ENCODE measurements at regions not wholly inside any gene's neighbourhood (a gene's known extent, or its start where the extent isn't known, plus 50 kb on each side); places are given as distances from the start of the nearest gene placed in this dataset.
"Not testable (repeated sequence)": the region's sequence is repeated elsewhere in the genome, so short reads cannot be mapped to it uniquely, and the experiment has no call there.

DNA sequence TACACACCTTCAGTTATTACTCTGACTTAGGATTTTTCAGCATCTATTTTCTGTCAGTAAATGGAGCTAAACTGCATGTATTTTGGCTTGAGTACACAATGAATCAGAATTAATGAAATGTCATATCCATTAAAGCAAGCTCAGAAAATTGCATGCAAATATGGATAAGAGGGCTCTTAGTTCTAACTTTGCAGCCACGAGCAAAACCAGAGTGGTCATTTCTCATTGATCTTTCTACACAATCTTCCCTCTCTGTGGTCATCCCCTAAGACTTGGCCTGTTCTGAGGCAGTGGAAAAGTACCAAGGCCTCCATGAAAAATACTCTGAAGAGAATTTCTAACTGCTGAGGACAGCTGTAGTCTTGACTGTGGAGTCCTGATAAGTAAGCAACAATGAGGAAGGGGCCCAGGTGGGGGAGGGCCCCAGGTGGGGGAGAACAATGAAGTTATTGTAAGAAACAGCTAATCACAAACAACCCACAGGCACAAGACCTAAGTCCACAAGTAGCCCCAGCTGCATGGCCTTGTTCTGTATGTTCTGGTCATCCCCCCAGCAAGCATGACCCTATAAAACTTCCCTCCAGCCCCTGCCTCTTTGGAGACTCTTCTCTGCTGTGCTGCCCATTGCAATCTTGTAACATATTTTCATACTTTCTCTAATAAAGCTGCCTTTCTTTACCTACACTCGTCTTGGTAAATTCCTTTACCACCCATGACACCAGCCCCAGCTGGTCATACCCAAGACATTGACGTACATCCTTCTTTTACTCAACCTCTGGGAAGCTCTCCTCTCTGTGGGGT is 230.3 kb downstream of the TDRD15 start:
- no peak for DNase-seq

GRCh38 chr2:21356086-21356856 is 232.5 kb downstream of the TDRD15 start:
- DNase-seq = no peak

GRCh38 chr2:21356857-21357255 is 233.1 kb downstream of the TDRD15 start:
- DNase-seq = no peak

- no peak for DNase-seq
Measured at GRCh38 chr2:21358976-21359375, 235.2 kb downstream of the TDRD15 start.

DNA sequence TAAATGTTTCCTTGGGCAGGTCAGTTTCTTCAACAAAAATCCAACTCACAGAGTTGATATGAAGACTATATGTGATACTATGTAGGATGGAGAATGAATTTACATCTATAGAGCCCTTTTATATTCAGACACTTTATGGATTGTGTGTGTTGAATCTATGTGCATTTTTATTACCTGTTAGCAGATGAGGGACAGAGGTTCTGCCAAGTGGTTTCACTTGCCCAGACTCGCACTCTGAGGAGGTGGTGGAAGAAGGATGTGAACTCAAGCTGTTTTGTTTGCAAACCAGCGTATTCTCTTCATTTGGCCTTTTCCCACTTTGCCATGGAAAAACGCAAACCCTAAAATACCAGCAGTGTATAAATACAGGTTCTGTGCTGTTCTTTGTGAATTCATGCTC is 237.6 kb downstream of the TDRD15 start:
- DNase-seq = no peak

- DNase-seq = no peak
Measured at GRCh38 chr2:21361957-21362486, 238.3 kb downstream of the TDRD15 start.

- DNase-seq = no peak
Measured at GRCh38 chr2:21363364-21363763, 239.6 kb downstream of the TDRD15 start.

DNA sequence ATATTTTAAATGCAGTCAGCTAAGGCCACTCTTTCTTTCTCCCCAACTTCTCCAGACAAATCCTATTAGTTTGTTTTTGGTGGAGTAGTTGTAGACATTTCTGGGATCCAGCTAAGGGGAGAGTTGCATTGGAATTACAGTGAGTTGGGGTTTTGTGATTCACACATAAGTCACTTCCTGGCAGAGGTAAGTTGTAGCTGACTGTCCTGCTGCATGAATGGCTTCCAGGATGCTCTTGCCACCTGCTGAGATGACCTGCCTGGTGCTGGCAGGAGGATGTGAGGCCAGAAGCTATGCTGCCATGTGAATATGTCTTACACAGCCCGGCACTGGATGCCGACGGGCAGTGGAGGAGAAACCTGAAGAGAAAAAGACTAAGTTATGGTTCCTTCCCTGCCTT is 243.7 kb downstream of the TDRD15 start:
- DNase-seq = no peak

GRCh38 chr2:21369787-21370186 is 246.0 kb downstream of the TDRD15 start:
- DNase-seq = no peak

DNA sequence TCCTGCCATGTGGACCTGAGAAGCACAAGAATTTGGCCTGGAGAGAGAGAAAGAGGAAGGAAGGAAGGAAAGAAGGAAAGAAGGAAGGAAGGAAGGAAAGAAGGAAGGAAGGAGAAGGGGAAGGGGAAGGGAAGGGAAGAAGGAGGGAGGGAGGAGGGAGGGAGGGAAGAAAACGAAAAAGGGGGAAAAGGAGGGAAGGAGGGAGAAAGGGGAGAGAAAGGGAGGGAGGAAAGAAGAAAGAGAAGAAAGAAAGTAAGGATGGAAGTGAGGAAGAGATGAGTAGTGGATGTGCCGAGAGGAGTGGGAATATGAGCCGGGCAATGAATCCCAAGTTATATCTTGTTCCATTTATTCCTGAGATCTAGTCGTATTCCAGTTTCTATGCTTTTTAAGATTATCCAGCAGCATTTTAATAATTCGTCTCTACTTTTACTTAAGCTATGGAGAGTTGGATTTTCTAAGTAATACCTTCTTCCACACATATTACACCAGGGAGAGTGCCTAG is 247.8 kb downstream of the TDRD15 start:
- no peak for DNase-seq

GRCh38 chr2:21372654-21373053 is 248.9 kb downstream of the TDRD15 start:
- DNase-seq = no peak

- DNase-seq = no peak
Measured at GRCh38 chr2:21376864-21377263, 253.1 kb downstream of the TDRD15 start.

GRCh38 chr2:21379140-21379539 is 255.4 kb downstream of the TDRD15 start:
- no peak for DNase-seq

- DNase-seq = not testable (repeated sequence)
Measured at GRCh38 chr2:21379668-21380067, 255.9 kb downstream of the TDRD15 start.

GRCh38 chr2:21381421-21381820 is 257.7 kb downstream of the TDRD15 start:
- DNase-seq = no peak

DNA sequence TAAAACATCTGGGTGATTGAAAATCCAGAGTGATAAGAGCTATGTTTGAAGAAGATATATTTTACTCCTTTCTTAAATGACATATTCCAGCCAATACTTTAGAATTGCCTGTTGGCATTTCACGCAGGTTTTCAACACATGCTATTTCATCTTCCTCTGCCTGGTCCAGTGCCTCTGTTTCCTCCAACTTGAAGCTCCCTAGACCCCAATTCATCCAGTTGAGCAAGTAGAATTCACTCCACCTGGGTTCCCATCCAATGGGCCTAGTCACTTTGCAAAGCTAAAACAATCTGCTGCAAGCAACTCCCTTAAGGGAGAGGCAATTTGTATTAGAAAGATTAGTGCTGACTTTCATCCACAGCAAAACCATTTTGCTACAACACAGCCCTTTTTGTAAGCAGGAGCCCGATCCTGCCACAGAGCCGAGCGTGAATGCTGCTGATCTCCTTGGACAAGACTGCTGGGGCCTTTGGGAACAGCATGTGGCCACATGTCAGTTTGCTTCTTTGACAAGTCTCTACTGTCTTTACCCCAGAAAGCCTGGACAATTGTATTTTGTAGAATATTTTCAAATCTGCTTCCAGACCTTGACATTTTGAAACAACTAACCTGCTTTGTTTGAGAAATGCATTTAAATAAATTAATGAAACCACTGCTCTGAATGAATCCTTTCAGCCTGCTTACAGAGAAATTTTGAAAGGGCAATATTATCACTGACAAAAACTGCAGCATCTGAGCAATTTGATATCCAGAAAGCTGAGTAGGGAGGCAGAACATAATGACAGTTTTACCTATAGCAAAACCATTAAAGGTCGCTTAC is 259.1 kb downstream of the TDRD15 start:
- no peak for DNase-seq

GRCh38 chr2:21386666-21387065 is 262.9 kb downstream of the TDRD15 start:
- DNase-seq = no peak

DNA sequence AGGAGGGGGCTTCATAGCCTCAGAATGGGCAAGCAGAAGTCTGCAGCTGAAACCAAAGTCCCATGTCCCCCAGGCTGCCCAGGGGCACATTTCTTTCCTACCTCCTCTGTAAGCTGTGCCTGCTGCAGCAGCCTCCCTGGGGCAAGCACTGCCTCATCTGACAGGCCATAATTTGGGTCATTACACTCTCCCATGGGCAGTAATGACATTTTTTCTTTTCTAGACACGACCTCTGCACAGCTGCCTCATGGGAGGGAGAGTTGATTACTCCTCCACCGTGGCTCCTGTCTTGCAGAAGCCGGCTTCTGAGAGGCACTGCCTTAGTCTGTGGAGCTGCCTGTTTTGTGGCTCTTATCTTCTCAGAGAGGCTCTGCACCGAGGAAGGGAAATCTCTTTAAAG is 268.9 kb downstream of the TDRD15 start:
- no peak for DNase-seq

DNA sequence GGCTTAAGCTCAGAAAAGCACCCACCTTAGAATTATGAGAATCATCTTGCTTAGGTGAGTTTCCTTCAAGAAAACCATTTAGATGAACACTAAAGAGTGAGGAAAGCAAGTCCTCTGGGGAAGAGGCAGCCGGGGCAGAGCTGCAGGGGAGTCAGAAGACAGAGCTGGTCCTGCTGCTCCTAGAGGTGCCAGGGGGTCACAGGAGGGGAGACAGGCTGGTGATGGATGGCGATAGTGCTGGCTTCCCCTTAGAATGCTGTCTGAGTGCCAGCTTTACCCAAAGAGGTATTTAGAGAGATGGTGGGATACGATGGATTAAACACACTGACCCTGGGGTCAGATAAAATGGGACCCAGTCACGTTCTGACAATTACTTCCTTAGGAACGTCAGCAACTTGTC is 269.4 kb downstream of the TDRD15 start:
- no peak for DNase-seq

- DNase-seq = no peak
Measured at GRCh38 chr2:21395366-21395765, 271.6 kb downstream of the TDRD15 start.

DNA sequence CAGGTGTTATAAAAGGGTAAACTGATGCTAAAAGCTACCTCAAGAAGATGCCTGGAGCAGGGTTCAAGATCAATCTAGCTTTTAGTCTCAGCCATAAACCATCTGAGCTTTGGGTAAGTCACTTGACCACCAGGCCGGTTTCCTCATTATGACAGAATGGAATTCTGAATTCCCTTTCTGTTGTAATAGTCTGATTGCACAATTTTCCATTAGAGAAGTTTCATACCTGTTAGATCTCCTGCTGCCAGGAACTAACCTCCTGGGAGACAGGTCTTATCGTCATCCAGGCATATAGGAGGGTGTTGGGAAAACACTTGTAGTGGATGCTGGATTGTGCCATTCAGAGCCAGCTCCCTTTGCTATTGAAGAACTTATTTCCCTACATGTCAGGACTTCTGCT is 272.5 kb downstream of the TDRD15 start:
- DNase-seq = no peak

DNA sequence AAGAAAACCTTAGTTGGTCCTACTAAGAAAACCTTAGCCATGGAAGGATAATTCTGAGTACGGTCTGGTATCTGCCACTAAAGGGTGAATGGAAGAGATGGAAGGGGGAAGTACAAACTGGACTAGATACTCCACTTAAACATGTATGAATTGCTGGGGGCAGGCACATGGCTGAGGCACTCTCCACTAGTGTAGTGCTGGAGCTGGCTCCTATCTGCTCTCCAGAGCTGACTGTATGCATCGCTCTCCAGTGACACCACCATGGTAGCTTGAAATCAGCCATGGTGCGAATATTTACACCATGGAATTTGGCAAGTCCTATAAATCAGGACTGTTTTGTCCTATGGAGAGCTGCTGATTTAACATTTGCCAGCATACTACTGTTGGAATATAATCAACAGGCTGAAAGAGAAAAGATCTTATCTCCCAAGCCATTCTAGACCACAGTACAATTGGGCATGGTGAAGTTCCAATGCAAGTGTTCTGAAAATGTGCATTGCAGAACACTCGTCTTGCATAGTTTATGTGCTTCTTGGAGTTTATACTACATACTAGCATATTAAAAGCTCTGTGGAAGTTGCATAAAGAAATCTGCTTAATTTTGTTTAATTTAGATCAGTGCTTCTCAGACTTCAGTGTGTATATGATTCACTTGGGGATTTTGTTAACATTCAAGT is 277.4 kb downstream of the TDRD15 start:
- DNase-seq = no peak
